Parathyroid adenoma (tissue), 2 donors: ENCODE measurements at regions not wholly inside any gene's neighbourhood (a gene's known extent, or its start where the extent isn't known, plus 50 kb on each side); places are given as distances from the start of the nearest gene placed in this dataset.

Source experiments
- H2AFZ ChIP-seq: fragments of 300-600 bp; sonication (generic); one replicate; pipeline ENCODE4 v1.7.0; 2017; ENCODE audit warnings: antibody characterized with exemption, mild to moderate bottlenecking
- H3K27ac ChIP-seq: fragments of 300-600 bp; sonication (generic); one replicate; pipeline ENCODE4 v1.7.0; 2017
- H3K27me3 ChIP-seq: fragments of 300-600 bp; sonication (generic); one replicate; pipeline ENCODE4 v1.7.0; 2017; ENCODE audit warnings: low read length; ENCODE audit not compliant: control insufficient read depth, insufficient read depth
- H3K36me3 ChIP-seq: fragments of 300-600 bp; sonication (generic); one replicate; pipeline ENCODE4 v1.7.0; 2017; ENCODE audit warnings: low read length; ENCODE audit not compliant: control insufficient read depth, insufficient read depth
- H3K4me1 ChIP-seq: fragments of 300-600 bp; sonication (generic); one replicate; pipeline ENCODE4 v1.7.0; 2017; ENCODE audit warnings: control low read depth
- H3K4me2 ChIP-seq: fragments of 300-600 bp; sonication (generic); one replicate; pipeline ENCODE4 v1.7.0; 2017; ENCODE audit warnings: low read length
- H3K4me3 ChIP-seq: fragments of 300-600 bp; sonication (generic); one replicate; pipeline ENCODE4 v1.7.0; 2017; ENCODE audit warnings: low read depth, low read length
- H3K79me2 ChIP-seq: fragments of 300-600 bp; sonication (generic); one replicate; pipeline ENCODE4 v1.7.0; 2017; ENCODE audit warnings: control low read depth
- H3K9ac ChIP-seq: fragments of 300-600 bp; sonication (generic); one replicate; pipeline ENCODE4 v1.7.0; 2017; ENCODE audit warnings: mild to moderate bottlenecking
- H3K9me3 ChIP-seq: fragments of 300-600 bp; sonication (generic); one replicate; pipeline ENCODE4 v1.7.0; 2017; ENCODE audit warnings: low read length; ENCODE audit not compliant: control insufficient read depth
- CTCF ChIP-seq: fragments of 300-600 bp; sonication (generic); IDR thresholded peaks from one replicate; pipeline ENCODE4 v1.7.0; 2017; ENCODE audit warnings: antibody characterized with exemption, mild to moderate bottlenecking
- donor health status: primary hyperparathyroidism.

- Histone ChIP-seq H3K4me3 (no peak overlapping the region), H2AFZ (no peak overlapping the region), H3K27ac (no peak overlapping the region), H3K9me3 (no peaks in the 10 kb centered on the region), H3K9ac (no peak overlapping the region), H3K27me3 (no peaks in the 10 kb centered on the region), H3K4me1 (no peaks in the 10 kb centered on the region), H3K79me2 (no peaks in the 10 kb centered on the region), H3K36me3 (no peaks in the 10 kb centered on the region), H3K4me2 (no peak overlapping the region)
- no peak for TF ChIP-seq CTCF
Observed at GRCh38 chr6:85353012-85353411, 96.9 kb upstream of the NT5E start.

DNA sequence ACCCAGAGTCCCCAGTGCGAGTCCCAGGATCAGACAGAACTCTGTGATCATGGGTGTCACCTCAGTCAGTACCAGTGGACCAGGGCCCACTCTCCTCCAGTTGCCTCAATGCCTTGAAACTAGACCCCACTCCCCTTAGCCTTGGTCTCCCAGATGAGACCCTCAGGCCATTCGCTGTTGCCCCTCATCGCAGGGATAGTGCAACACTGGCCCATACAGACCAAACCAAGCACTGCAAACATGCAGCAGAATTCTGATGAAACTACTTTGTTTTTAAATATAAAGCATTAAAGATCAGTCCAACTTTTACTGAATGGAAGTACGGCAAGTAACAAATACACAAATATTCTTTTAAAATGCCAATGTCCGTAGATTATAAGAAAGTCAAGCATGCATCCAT, 101.2 kb upstream of the NT5E start:
- Histone ChIP-seq H3K4me1 (no peaks in the 10 kb centered on the region), H3K9me3 (no peaks in the 10 kb centered on the region), H3K27ac (no peak overlapping the region), H3K4me3 (no peak overlapping the region), H2AFZ (no peak overlapping the region), H3K79me2 (no peaks in the 10 kb centered on the region), H3K27me3 (no peaks in the 10 kb centered on the region), H3K4me2 (no peak overlapping the region), H3K36me3 (no peaks in the 10 kb centered on the region), H3K9ac (no peak overlapping the region)
- TF ChIP-seq CTCF = no peak

DNA sequence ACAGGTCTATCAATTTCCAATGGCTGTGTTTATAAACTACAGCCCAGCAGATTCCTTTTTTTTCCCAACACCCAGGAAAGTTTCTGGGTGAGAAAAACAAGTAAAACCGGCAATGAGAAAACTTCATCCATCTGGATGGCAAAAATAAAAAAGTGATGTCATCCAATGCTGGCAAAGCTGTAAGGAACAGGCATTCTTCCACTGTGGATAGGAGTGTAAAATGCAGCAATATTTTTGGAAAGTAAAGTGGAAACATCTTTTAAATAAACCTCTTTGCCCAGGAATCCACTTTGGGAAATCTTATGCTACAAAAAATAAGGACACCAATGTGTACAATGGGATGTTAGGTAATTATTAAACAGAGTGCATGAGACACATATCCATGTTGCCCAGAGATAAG, 102.1 kb upstream of the NT5E start:
- Histone ChIP-seq H3K4me1 (no peaks in the 10 kb centered on the region), H3K27me3 (no peaks in the 10 kb centered on the region), H3K9me3 (no peaks in the 10 kb centered on the region), H3K9ac (no peak overlapping the region), H3K4me2 (no peak overlapping the region), H3K27ac (no peak overlapping the region), H2AFZ (no peak overlapping the region), H3K36me3 (no peaks in the 10 kb centered on the region), H3K4me3 (no peak overlapping the region), H3K79me2 (no peaks in the 10 kb centered on the region)
- no peak for TF ChIP-seq CTCF

GRCh38 chr6:85346196-85346595, 103.7 kb upstream of the NT5E start:
- H3K27me3 ChIP-seq = no peaks in the 10 kb centered on the region
- no peak overlapping the region for H3K27ac ChIP-seq
- no peak overlapping the region for H2AFZ ChIP-seq
- H3K9me3 ChIP-seq = no peaks in the 10 kb centered on the region
- no peaks in the 10 kb centered on the region for H3K4me1 ChIP-seq
- H3K9ac ChIP-seq = no peak overlapping the region
- H3K36me3 ChIP-seq = no peaks in the 10 kb centered on the region
- no peak overlapping the region for H3K4me3 ChIP-seq
- no peak overlapping the region for H3K4me2 ChIP-seq
- TF ChIP-seq CTCF = no peak
- H3K79me2 ChIP-seq = no peaks in the 10 kb centered on the region

DNA sequence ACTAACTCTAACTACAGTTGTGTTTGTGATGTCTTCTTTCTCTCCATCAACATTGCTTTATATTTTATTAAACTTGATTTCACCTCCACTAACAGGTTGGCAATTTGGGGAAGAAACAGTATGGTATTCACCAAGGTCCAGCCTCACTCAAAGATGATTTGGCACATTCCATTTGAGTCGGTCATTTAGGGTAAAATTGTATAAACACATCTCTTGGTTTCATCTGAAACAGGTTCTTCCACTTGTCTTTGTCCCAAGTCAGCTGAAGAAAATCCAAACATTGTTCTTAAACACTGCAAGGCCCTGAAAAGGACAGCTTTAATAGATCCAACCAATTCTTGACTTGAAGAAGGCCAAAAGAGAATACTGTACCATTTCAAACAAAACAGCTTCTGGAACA, 104.9 kb upstream of the NT5E start:
- Histone ChIP-seq H3K4me3 (no peak overlapping the region), H3K4me1 (no peaks in the 10 kb centered on the region), H3K79me2 (no peaks in the 10 kb centered on the region), H3K27me3 (no peaks in the 10 kb centered on the region), H3K4me2 (no peak overlapping the region), H3K36me3 (no peaks in the 10 kb centered on the region), H3K9ac (no peak overlapping the region), H3K9me3 (no peaks in the 10 kb centered on the region), H3K27ac (no peak overlapping the region), H2AFZ (no peak overlapping the region)
- no peak for TF ChIP-seq CTCF
